Hematopoietic multipotent progenitor cell (in vitro differentiated cells): ENCODE measurements at regions not wholly inside any gene's neighbourhood (a gene's known extent, or its start where the extent isn't known, plus 50 kb on each side); places are given as distances from the start of the nearest gene placed in this dataset.
"Not testable (repeated sequence)": the region's sequence is repeated elsewhere in the genome, so short reads cannot be mapped to it uniquely, and the experiment has no call there.

Experiments
- DNase-seq, 3 donors: peaks; one replicate each; pipeline ENCODE4 v3.0.0-alpha.2; 2011 to 2015; ENCODE audit warnings: low read depth in 2 of 3, low spot score in 2 of 3

- DNase-seq = no peak
Measured at GRCh38 chr9:2389404-2389803, 232.2 kb upstream of the VLDLR start.

GRCh38 chr9:2390028-2390427, 231.6 kb upstream of the VLDLR start:
- DNase-seq = no peak

GRCh38 chr9:2391509-2392132, 230.0 kb upstream of the VLDLR start:
- DNase-seq = not testable (repeated sequence)

- DNase-seq = not testable (repeated sequence)
Measured at GRCh38 chr9:2394087-2394741, 227.4 kb upstream of the VLDLR start.

GRCh38 chr9:2395814-2396612, 225.6 kb upstream of the VLDLR start:
- DNase-seq = no peak

- DNase-seq = no peak
Measured at GRCh38 chr9:2396622-2397285, 224.8 kb upstream of the VLDLR start.

GRCh38 chr9:2397875-2398274, 223.7 kb upstream of the VLDLR start:
- DNase-seq = not testable (repeated sequence)

GRCh38 chr9:2401746-2402145, 219.8 kb upstream of the VLDLR start:
- not testable (repeated sequence) for DNase-seq

GRCh38 chr9:2403701-2404100, 217.9 kb upstream of the VLDLR start:
- DNase-seq = no peak

GRCh38 chr9:2406252-2406651, 215.3 kb upstream of the VLDLR start:
- DNase-seq = no peak

GRCh38 chr9:2407450-2407849, 214.1 kb upstream of the VLDLR start:
- no peak for DNase-seq

GRCh38 chr9:2411459-2412215, 209.9 kb upstream of the VLDLR start:
- DNase-seq = no peak

- no peak for DNase-seq
Measured at GRCh38 chr9:2413160-2413805, 208.3 kb upstream of the VLDLR start.

GRCh38 chr9:2414465-2414864, 207.1 kb upstream of the VLDLR start:
- DNase-seq = no peak

GRCh38 chr9:2415326-2415725, 206.3 kb upstream of the VLDLR start:
- DNase-seq = no peak

- DNase-seq = no peak
Measured at GRCh38 chr9:2417730-2418129, 203.9 kb upstream of the VLDLR start.

GRCh38 chr9:2418619-2419018, 203.0 kb upstream of the VLDLR start:
- no peak for DNase-seq

- no peak for DNase-seq
Measured at GRCh38 chr9:2419347-2419746, 202.2 kb upstream of the VLDLR start.

GRCh38 chr9:2420543-2420942, 201.0 kb upstream of the VLDLR start:
- no peak for DNase-seq

- no peak for DNase-seq
Measured at GRCh38 chr9:2424619-2425033, 197.0 kb upstream of the VLDLR start.
